Right hindlimb (tissue), 1 donor: ENCODE measurements at regions not wholly inside any gene's neighbourhood (a gene's known extent, or its start where the extent isn't known, plus 50 kb on each side); places are given as distances from the start of the nearest gene placed in this dataset.
"Not testable (repeated sequence)": the region's sequence is repeated elsewhere in the genome, so short reads cannot be mapped to it uniquely, and the experiment has no call there.

Source experiments
- DNase-seq: peaks from one replicate; pipeline ENCODE4 v3.0.0-alpha.2; 2018

GRCh38 chr7:85875398-85875797 lies 688.5 kb upstream of the SEMA3D start:
- no peak for DNase-seq

- no peak for DNase-seq
These were observed 679.7 kb upstream of the SEMA3D start for GRCh38 chr7:85866540-85866939.

GRCh38 chr7:85851571-85852193 lies 664.8 kb upstream of the SEMA3D start:
- no peak for DNase-seq

- DNase-seq: no peak
These were observed 663.5 kb upstream of the SEMA3D start for GRCh38 chr7:85850381-85850780.

- DNase-seq: no peak
These were observed 653.7 kb upstream of the SEMA3D start for GRCh38 chr7:85840554-85840953.

- no peak for DNase-seq
These were observed 646.2 kb upstream of the SEMA3D start for GRCh38 chr7:85833066-85833465.

GRCh38 chr7:85830982-85831381 lies 644.1 kb upstream of the SEMA3D start:
- DNase-seq: no peak

- no peak for DNase-seq
These were observed 643.1 kb upstream of the SEMA3D start for GRCh38 chr7:85829817-85830432.

GRCh38 chr7:85829176-85829575 lies 642.3 kb upstream of the SEMA3D start:
- no peak for DNase-seq

- DNase-seq: no peak
These were observed 641.8 kb upstream of the SEMA3D start for GRCh38 chr7:85828614-85829013.

- no peak for DNase-seq
These were observed 636.7 kb upstream of the SEMA3D start for GRCh38 chr7:85823396-85824080.

- no peak for DNase-seq
These were observed 635.1 kb upstream of the SEMA3D start for GRCh38 chr7:85821926-85822325.

GRCh38 chr7:85820702-85821443 lies 634.0 kb upstream of the SEMA3D start:
- DNase-seq: no peak

- DNase-seq: no peak
These were observed 628.7 kb upstream of the SEMA3D start for GRCh38 chr7:85815526-85815925.

- no peak for DNase-seq
These were observed 619.5 kb upstream of the SEMA3D start for GRCh38 chr7:85806321-85806720.

- no peak for DNase-seq
These were observed 618.8 kb upstream of the SEMA3D start for GRCh38 chr7:85805656-85806055.

GRCh38 chr7:85805249-85805648 lies 618.4 kb upstream of the SEMA3D start:
- DNase-seq: no peak

- no peak for DNase-seq
These were observed 615.4 kb upstream of the SEMA3D start for GRCh38 chr7:85802211-85802610.

- no peak for DNase-seq
These were observed 610.1 kb upstream of the SEMA3D start for GRCh38 chr7:85796956-85797355.

- not testable (repeated sequence) for DNase-seq
These were observed 604.2 kb upstream of the SEMA3D start for GRCh38 chr7:85791098-85791497.

- DNase-seq: no peak
These were observed 594.8 kb upstream of the SEMA3D start for GRCh38 chr7:85781606-85782005.

GRCh38 chr7:85776691-85777345 lies 590.0 kb upstream of the SEMA3D start:
- DNase-seq: no peak

GRCh38 chr7:85775431-85775830 lies 588.6 kb upstream of the SEMA3D start:
- DNase-seq: no peak
